DMS114 treated with DMSO at 0.1 percent for 48 hours (cell line): ENCODE measurements at regions not wholly inside any gene's neighbourhood (a gene's known extent, or its start where the extent isn't known, plus 50 kb on each side); places are given as distances from the start of the nearest gene placed in this dataset.

Experiments
- DNase-seq: peaks from one replicate; lab custom pipeline; 2025; ENCODE audit not compliant: unreplicated experiment; lab: John Stamatoyannopoulos, UW

DNA sequence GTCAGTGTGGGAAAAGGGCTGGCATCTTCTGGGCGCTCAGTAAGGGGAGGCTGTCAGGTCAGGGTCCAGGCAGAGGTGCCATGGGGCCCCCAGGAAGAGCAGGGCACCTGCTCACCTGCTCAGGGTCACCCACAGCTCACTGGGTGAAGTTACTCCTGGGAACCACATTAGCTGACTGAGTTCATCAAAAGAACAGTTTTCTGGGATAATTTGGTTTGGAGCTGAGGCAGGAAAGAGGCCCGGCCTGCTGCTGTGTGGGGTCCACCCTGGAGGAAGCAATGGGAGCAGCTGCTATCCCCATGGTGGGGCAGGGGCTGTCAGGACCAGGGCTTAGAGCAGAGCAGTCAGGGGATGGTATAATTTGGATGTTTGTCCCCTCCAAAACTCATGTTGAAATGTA, 97.2 kb upstream of the GPC1 start:
- no peak for DNase-seq

DNA sequence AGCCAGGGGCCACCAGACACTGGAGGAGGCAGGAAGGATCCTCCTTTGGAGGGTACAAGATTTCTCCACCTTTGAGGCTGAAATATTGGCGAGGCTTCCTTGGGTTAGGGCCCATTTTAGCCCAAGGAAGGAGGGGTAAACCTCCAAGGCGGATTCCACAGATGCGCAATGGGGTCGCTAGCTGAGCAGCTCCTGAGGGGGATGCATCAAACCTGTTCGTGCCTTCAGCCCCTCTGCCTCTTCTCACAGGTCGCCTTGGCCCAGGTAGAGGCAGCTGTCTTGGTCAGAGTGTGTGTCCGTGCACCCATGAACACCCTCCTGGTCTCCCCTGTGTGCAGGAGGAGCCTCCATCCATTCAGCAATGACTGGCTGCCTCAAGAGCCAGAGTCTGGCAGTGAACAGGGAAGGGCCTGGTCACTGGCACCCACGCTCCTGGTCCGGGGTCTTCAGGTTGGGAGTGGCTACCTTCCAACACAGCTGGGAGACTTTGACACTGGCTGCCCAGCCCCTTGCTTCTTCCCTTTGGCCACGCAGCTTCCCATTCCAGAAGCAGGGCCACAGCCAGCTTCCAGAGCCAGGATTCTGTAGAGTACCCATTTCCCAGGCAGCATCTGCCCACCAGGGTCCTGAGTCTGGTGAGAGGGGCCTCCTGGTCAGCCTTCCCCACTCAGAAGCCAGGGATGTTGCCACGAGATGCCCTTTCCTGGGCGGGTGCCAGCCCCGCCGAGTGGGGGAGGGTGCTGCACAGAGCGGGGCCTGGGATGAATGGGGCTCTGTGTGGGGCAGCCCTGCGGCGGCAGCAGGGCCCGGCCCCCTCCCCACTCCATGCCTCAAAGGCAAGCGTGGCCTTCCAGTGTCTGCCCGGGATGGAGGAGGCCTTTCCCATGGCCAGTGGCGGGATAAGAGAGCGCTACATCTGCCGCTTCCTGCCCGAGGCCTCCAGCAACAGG, 95.8 kb upstream of the GPC1 start:
- no peak for DNase-seq

- DNase-seq: no peak
Measured at GRCh38 chr2:240340361-240340761, 95.1 kb upstream of the GPC1 start.

- DNase-seq: no peak
Measured at GRCh38 chr2:240341064-240341463, 94.4 kb upstream of the GPC1 start.

DNA sequence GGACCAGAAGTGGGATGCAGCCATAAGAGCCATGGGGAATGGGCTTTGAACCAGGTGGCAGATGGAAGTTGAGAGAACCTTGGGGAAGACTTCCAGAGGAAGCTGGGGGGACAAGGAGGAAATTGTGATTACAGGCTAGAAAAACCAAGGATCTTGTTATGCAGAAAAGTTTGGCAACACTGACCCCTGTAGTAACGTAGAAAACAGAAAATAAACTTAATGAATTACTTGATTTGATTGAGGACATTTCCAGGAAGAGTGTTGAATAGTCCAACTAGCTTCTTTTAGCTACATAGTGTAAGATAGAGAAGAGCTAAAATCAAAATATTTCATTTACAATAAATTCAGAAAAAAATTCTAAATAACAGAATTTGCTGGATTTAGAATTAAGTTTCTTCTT, 91.9 kb upstream of the GPC1 start:
- DNase-seq: no peak

DNA sequence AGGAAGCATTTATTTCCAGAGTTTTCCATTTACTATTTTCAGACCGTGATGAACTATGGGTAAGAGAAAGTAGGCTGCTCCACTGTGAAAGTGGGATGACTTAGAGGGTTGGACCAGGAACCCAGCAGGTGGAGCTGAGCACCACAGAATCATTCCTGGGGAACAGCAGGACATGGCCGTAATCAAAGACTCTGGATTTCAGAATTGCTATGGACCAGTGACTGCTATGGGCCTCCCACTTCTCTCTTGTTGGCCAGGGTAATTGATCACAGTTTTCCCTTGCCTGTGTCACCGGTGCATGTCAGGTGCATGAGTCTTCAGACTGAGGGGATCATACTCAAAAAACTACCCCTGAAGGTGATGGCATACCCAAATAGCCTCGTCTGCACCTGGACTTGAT, 90.6 kb upstream of the GPC1 start:
- no peak for DNase-seq

DNA sequence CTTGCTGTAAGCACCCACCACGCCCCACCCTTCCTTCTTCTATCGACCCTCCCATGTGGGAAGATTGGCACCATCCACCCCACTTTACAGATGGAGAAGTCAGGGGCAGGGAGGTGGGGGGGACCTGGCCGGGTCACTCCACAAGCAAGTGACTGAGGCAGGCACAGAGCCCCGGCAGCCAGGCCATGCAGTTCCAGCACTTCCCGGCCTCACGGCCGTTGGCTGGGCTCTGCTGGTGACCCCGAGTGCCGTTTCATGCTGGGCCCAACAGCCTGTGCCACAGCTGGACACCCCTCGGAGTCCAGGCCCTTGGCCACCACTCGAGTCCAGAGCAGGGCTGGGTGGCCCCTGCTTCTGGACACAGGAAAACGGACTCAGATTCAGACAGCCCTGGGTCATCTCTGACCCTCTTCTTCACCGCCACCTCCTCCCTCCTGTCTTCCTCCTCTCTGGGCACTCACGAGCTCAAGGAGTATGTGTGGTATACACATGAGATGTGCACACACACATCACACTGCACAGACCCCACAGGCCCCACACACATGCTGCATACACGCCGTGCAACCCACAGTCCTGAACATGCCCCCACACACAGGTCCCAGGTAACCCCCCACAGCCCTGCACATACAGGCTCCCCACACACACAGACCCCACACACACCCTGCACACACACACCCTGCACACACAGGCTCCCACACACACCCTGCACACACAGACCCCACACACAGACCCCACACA, 89.3 kb upstream of the GPC1 start:
- no peak for DNase-seq

- DNase-seq: no peak
Measured at GRCh38 chr2:240346753-240347372, 88.6 kb upstream of the GPC1 start.

GRCh38 chr2:240347373-240347940, 88.0 kb upstream of the GPC1 start:
- no peak for DNase-seq

GRCh38 chr2:240347949-240348500, 87.4 kb upstream of the GPC1 start:
- no peak for DNase-seq

- DNase-seq: no peak
Measured at GRCh38 chr2:240348522-240348921, 86.9 kb upstream of the GPC1 start.

GRCh38 chr2:240349133-240350005, 86.1 kb upstream of the GPC1 start:
- DNase-seq: no peak

DNA sequence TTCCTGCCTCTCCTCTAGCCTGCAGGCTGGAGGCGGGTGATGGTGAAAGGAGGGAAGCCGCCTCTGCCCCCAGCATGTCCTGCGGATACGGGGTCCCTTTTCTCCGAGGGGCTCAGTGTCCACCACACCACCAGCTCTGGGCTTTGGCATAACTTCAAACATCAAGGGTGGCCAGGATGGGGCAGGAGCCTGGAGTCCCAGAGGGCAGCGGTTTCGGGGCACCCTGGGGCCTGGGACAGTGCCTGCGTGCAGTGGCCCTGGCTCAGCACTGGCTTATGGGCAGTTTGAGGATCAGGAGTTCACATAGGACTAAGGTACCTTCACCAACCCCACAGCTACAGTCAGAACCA, 85.5 kb upstream of the GPC1 start:
- DNase-seq: no peak

DNA sequence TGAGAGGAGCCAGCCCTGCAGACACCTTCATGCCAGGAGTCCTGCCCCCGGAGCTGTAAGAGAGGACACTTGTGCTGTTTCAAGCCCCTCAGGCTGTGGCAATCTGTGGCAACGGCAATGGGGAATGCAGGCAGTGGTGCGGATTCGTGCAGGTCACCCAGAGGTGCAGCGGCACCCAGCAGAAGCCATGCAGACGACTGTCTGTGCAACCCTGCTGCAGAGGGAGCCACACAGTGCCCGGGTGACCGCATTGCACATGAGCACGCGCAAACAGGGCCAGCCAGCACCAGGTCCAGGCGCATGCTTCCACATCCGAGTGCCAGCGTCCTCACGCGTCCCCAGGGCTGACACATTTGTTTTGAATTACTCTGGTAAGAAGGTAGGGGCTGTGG, 84.8 kb upstream of the GPC1 start:
- DNase-seq: no peak

DNA sequence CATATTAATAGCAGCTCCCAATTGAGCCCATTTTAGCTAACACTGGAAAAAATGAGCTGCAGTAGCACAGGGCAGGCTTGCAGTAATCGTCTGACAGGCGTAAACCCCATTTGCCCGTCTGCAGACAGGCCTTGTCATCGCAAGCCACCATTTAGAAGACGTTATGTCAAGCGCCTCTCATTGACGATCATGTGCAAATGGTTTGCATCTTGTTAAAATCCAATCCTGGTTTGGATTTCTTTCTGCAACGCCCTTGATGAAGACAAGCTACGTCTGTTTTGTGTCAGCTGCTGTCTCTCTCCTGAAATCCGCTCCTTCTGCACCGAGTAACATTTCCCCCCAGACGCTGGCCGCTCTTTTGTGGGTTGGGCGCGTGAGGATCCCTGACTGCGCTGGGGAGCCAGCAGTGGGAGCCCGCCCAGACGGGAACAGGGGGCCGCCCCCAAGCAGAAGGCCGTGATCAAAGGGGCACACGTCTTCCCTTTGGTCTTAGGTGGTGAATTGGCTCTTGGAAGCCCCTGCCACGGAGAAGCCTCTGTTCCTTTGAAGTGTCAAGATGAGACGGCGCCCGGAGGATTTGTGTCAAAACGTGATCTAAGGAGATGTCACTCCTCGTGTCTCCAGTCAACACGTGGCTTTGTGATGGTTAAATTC, 84.2 kb upstream of the GPC1 start:
- no peak for DNase-seq

DNA sequence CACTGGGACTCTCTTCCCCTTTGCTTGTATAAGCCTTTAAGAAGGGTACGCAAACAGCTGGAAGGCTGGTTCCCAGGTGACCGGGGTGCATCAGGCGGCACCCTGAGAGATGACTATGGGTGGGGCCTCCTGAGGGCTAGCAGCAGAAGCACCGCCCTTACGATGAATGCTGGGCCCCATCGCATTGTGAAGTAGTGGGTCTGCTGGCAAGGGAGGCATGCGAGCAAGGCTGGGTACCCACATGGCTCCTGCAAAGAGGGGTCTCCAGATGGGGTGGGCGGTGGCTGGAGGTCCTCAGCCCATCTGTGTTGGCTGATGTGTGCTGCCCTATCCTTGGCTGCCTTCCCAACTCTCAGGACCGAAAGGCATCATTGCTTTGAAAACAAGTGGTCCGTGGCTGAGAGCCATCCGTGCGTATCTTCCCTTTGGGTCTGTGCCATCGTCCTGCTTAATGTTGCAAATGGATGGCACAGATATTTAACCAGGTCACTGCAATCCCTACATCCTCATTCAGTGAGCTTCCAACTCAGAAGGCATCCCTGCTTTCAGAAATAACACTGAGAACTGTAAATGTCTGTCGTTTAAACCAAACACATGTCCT, 83.5 kb upstream of the GPC1 start:
- DNase-seq: no peak

- DNase-seq: no peak
Measured at GRCh38 chr2:240353086-240353798, 82.2 kb upstream of the GPC1 start.

DNA sequence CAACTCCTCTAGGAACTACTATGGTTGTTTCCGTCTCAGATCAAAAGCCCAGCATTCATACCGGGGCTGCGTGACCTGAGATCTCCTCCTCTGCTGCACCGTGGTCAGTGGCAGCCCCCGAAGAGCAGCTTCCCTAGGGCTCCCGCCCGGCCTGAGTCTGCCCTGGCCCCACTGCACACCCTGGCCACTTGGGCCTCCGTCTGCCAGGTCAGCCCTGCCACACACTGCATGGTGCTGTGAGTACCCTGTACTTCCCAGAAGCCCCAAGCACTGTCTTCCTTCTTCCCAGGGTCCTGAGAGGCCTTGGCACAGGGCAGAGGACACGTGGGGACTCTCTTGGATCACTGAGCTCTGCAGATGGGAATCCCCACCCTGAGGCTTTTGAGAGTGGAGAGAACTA, 81.5 kb upstream of the GPC1 start:
- no peak for DNase-seq
